ENCODE measurements at regions not wholly inside any gene's neighbourhood (a gene's known extent, or its start where the extent isn't known, plus 50 kb on each side); places are given as distances from the start of the nearest gene placed in this dataset.

DNA sequence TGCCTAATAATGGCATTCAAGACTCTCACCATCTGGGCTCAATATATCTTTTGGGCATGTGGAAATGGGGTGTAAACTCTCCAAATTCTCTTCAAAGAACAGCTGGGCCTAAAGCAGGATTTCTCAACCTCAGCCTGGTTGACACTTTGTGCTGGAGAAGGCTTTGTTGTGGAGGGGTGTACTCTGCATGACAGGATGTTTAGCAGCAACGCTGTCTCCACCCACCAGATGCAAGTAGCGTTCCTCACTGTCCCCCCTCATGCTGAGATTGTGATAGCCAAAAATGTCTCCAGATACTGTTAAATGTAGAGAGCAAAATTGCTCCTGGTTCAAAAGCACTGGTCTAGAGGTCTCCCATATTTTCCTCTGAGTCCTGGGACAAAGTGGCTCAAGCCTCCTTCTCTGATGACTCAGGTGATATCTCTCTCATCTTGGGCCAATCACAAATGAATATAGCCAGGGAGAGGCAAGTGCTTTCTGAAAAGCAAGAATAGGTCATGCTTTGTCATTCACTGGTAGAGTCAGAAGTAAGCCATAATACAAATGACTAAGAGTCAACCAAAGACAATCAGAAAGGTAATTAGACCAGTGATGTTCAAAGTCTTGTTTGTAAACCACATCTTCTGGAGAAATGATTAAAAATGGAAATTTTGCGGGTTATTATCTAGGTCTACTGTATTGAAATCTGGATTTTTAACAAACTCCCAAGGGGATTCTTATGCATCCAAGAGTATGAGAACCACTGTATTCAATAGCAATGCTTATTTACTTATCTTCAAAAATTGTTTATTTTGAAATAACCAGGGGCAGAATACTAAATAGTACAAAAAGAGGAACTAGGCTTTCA, 330.8 kb downstream of the PTEN start:
- no peak for DNase-seq (ENCODE audit: low read depth in 4 of 4, low spot score in 2 of 4)

DNA sequence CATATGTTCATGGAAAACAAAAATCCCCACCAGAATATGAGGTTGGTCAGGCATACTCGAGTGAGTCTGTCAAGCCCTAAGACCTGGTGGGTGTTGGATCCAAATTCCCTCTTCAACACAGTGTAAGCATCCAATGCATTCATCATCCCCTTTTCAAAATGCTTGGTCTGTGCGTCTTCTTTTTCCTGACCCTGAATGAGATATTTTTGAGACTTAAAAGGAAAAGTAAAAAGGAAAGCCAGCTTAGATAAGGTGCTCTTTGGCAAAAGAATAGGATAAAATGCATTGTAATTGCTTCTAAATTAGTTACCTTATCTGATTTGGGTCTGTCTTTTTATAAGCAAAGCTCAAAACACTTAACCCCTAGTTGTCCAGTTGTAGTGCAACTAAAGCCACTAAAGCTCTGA, 331.5 kb downstream of the PTEN start:
- DNase-seq (ENCODE audit: low read depth in 4 of 4, low spot score in 2 of 4), result no peak

DNA sequence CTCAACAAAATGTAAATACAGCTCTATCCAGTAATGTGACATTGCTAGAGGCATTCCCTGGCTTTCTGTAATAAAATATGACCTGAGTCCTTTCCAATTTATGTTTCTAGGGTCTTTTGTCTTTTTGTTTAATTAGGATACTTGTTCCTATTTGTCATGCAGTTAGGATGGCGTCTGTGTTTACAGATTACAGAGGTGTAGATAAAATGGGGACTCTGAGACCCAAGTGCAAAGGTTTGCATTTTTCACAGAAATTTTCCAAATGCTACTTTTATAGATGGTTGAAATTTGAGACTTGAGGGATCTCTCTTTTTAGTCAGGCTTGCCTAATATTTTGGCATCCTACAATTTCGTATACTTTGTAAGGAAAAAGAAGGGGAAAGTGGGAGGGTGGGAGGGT, 332.4 kb downstream of the PTEN start:
- no peak for DNase-seq (ENCODE audit: low read depth in 4 of 4, low spot score in 2 of 4)

DNA sequence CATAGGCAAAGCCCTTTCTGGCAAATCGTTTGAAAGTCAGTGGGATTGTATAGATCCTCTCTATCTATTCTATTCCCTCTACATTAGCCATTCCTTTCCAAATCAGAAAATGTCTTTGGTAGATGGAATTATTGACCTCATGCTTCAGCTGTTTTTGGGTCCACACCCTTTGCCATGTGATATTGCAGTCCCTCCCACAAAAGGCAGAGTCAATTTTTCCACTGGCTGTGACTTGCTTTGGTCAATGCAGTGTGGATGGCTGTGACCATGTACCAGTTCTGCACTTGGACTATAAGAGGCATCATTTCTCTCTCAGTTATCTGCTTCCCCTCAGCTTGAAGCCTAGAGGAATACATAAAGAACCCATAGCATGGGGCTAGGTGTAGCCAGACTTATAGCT, 332.9 kb downstream of the PTEN start:
- no peak for DNase-seq (ENCODE audit: low read depth in 4 of 4, low spot score in 2 of 4)

DNA sequence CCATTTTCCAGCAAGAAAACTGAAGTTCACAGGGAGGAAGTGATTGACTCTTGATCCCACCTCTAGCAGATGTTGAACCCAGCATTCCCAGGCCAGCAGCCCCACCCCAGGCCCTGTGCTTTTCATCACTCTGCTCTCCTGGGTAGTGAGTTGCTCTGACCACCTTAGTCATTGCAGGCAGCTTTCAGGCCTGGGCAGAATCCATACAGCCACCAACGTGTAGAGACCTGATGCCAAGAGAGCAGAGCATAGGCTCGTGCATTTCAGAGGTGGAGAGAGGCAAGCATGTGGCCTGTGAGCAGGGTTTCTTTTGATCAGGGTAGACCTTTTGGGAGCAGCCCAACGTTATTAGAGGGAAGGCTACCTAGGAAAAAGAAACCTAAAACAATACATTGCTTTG, 334.6 kb downstream of the PTEN start:
- no peak for DNase-seq (ENCODE audit: low read depth in 4 of 4, low spot score in 2 of 4)

DNA sequence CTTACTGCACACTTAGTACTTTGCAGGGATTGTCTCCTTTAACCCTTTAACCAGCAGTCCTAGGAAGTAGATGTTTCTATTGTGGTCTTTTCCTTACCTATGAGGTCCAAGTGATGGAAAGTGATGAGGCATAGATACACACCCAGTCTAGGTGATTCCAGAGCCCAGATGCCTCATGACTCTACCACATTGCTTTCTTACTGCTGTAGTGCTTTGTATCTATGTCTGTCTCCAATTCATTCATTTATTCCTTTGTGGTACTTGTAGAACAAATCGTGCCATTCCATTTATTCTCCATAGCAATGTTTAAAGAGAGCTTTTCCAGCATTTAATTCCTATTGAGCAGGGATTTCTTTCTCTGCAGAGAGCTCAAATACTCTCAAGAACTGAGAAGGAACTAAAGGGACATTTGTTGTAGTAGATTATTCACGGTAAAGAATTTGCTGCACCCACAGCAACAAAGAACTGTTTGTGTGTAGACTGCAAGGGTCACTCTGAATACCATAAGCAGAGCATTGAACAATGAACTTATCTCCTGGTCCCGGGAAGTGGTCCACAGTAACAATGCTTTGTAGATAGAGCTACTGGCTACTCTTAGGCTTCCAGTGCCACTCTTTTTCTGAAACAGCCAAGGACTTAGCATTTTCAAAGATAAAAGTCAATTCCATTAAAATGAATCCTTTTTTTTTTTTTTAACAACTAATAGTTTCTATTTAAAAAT, 337.0 kb downstream of the PTEN start:
- DNase-seq (ENCODE audit: low read depth in 4 of 4, low spot score in 2 of 4), result no peak

DNA sequence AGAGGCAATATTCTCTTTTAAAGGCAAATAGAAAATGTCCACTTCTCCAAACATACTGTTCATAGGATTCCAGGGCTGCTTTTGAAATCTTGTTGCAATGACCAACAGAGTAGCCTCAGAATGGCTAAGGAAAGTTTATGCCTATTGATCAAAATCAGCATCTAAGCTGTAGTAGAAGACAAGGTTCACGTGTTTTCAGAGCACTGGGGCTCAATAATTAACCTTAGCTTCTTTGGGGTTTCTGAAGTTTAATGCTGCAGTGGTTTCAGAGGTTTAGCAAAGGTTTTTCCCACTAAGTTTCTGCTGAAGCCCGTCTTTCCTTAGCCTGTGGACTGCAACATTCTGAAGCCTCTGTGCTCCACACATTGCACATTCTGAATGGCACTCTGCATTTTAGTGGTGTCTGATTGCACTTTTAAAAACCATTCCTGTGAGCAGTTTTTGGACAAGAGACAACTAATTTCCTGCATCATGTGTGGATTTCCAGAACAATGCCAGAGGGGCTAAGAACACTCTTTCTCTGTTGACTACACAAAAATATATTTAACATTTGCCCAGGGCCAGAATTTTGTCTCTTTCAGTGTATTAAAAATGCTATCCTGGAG, 342.5 kb downstream of the PTEN start:
- DNase-seq (ENCODE audit: low read depth in 4 of 4, low spot score in 2 of 4), result no peak

DNA sequence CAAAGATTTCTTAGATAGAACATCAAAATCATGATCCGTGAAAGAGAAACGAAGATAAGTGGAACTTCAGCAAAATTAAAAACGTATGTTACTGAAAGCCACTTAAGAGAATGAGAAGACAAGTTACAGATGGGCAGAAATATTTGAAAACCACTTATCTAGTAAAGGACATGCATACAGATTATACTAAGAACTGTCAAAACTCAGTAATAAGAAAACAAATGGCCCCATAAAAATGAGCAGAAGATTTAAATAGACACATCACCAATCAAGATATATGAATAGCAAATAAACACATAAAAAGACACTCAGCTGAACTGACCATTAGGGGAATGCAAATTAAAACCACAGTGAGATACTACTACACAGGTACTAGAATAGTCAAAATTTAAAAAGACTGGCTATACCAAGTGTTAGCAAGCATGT, 343.7 kb downstream of the PTEN start:
- DNase-seq (ENCODE audit: low read depth in 4 of 4, low spot score in 2 of 4), result no peak

DNA sequence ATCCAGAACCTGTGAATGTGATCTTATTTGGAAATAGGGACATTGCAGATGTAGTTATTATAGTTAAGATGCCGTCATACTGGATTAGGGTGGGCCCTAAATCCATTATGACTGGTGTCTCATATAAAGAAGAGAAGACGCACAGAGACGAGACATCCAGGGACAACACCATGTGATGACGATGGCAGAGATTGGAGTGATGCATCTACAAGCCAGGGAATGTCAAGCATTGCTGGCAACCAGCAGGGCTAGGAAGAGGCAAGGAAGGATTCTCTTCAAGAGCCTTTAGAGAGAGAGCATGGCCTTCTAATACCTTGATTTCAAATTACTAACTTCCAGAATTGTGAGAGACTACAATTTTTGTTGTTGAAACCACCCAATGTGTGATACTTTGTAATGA, 345.8 kb downstream of the PTEN start:
- no peak for DNase-seq (ENCODE audit: low read depth in 4 of 4, low spot score in 2 of 4)

DNA sequence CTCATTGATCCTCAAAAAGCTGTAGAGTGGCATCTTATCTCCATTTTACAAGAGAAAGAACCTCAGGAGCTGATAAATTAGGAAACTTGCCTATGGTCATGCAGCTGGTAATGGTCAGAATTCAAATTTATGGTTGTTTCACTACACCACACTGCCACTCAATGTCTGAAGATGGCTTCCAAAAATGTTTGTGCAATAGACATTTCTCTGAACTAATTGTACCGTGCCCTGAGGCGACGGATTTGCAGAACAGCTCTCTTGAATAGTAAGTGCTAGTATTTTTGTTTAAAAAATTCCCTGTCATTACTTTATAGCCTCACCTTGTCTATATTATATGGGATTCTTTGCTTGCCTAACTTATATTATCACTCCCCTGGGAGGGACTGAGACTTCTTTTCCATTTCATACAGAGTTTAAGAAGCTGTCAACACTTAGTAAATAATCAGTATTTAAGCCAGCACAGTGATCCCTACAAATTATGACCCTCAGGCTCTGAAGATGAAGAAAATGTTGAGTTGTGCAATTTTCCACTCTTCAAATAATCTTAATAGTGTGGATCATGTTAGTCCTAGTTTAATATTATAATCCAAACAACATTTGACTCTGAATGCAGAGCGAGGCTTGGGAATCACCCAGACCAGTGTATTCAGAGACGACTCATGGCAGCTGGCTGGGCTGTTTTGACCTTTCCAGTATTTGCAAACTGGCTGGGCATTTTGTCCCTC, 346.6 kb downstream of the PTEN start:
- DNase-seq (ENCODE audit: low read depth in 4 of 4, low spot score in 2 of 4), result no peak

DNA sequence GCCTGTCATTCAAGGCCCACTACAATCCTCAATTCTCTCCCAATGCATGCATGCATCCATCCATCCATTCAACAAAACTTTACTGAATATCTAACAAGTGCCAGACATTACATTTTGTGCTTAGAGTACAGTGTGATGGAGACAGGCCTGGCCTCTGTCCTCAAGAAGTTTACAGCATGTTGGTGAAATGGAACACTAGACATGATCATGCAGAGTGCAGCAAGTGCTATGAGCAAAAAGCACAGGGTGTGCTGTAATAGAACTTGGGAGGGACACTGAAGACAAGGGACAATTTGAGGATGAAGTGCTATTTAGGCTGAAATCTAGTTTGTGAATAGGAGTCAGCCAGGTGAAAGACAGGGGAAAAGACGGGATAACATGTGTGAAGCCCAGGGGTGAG, 347.8 kb downstream of the PTEN start:
- DNase-seq (ENCODE audit: low read depth in 4 of 4, low spot score in 2 of 4), result no peak

DNA sequence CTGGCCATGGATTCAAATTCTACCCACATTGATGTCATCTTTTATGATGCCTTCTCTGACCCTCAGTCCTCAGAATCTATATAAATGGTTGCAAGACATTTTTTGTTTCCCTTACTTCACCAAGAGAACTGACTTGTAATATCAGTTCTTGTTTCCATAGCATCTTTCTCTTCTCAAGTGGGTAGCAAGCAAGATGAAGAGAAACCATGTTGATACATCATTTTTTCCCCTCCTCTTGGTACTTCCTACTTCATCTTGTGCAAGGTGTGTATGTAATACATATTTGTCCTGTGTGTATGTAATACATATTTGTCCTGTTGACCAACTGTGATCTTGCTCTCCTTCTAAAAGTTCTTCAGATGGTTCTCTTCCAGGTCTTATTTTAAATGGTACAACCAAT, 348.6 kb downstream of the PTEN start:
- no peak for DNase-seq (ENCODE audit: low read depth in 4 of 4, low spot score in 2 of 4)

DNA sequence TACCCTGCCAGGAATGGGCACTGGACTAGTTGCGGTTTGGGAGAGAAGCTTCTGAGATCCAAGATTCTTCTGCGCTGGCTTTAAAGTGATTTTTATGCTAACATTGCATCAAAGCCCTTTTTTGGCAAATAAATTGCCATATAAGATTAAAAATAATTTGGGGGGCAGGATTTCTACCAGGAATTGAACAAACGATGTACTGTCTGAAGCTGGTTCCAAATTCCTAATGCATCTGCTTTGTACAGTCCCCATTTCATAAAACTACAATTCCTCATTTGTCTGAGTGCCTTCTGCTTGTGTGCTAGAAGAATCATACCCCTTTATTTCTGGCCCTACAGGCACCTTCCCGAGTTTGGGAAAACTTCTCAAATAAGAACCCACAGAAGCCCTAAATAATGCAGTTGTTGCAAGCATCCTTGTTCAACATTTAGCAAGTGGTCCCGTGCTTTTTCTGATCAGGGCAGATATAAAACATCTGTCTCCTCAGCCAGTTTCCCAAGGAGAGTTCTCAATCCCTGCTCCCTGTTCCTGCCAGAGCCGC, 349.7 kb downstream of the PTEN start:
- no peak for DNase-seq (ENCODE audit: low read depth in 4 of 4, low spot score in 2 of 4)

DNA sequence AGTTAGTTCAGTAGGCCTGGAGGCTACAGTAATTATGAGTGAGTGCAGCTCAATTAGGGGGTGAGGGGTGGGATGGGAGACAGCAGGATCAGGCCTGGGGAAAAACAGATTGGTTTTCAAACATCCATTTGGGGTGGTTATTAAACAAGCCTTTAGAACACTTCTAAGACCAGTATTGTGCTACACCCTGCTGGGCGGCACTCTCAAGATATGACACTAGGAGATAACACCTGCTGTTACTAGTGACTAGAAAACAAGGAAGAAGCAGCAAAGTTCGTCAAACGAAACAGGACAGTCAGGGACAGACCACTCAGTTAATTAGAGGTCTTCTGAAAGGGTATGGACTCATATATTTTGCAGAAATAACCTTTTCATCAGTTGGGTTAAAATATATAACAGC, 353.6 kb downstream of the PTEN start:
- no peak for DNase-seq (ENCODE audit: low read depth in 4 of 4, low spot score in 2 of 4)

DNA sequence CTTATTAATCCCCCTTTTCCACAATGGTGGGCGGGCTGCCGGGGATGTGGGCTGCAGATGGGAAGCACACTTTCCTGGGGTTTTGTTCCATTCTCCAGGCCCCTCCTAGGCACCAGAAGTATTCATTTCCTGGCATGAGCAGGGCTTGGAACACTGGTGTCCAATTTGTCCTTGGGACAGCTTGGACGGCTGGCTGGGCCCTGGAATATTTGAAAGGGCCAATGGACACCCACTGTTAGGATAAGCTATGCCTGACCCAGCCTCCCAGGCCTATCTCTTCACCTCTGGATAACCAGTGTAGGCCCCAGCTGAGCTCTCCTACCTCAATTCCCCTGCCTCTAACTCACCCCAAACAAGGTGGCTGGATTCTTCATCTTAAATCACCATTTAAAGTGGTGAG, 354.9 kb downstream of the PTEN start:
- no peak for DNase-seq (ENCODE audit: low read depth in 4 of 4, low spot score in 2 of 4)

DNA sequence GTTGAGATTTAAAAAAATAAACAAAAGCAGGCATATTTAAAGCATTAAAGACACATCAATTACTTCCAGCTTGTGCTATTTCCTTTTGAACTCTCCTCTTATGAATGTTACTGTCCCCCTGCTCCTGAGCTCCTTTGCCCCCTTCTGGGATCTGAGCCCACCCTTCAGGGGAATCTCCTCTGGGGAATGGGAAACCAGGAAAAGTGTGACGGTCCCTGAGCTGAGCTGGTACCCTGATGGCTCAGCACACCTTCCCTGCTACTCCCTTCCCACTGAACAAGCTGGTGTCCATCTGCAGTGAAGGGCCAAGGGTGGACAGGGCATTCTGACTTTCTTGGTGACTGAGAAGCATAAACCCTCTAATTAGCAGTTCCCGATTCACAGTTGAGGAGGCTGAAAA, 356.3 kb downstream of the PTEN start:
- no peak for DNase-seq (ENCODE audit: low read depth in 4 of 4, low spot score in 2 of 4)

DNA sequence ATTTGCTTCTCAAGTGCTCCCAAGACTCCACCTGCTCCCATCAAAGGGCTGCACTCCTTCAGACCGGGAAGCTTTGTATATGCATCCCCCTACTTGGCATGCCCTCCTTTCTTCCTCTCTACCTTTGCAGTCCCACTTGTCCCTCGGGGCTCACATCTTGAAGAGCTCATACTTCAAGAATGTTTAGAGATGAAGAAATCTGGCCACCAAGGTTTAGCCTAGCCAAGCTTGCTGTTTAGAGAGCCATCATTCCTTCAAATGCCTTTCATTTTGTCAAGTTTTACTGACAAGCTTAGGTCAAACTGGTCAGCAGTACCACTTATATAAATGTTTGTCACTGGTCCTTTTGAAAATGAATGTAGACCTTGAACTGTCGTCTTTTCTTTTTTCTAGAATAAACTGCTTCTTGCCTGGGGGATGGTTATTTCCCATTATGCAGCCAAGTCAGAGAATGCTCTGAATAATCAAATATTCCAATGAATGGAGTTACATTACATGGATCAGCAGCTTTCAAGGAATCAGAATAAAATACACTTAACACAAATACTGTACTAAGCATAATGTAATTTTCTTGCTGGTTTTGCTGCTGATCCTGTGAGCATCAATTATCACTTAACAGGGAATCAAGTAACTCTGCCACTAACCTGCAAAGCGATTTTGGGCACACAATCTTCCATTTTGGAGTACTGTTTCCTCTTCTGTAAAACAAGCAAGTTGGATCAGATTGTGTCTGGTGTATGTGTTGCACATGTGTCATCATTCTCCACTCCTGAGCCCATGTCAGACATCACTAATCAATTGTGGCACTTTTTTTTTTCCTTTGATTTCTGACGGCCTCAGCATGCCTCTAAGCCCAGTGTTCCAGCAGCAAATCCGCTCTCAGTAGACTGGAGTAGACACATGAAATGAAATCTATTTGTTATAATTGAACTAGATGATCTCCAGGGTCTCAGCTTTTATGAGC, 357.9 kb downstream of the PTEN start:
- no peak for DNase-seq (ENCODE audit: low read depth in 4 of 4, low spot score in 2 of 4)

DNA sequence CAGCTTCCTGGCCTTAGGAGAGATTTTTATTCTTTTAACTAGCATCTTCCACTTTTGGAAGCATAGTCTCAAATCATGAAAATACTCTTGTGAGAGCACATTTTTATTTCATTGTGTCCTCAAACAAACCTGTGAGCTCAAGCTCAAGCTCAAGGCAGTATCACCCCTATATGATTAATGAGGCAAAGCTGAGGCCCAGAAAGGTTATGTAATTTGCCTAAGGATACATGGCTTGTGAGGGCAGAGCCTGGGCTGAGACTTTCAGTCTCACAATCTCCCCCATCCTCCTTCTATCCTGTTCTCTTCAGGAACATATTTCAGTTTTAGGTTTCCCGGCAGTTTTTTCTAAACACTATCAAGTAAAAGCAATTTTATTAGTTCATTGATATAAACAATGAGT, 359.5 kb downstream of the PTEN start:
- no peak for DNase-seq (ENCODE audit: low read depth in 4 of 4, low spot score in 2 of 4)
